Stimulated activated CD8-positive, alpha-beta memory T cell treated with anti-CD3 and anti-CD28 coated beads, Interleukin-7, amount 100 ng/mL, for 24 hours (primary cell): ENCODE measurements at regions not wholly inside any gene's neighbourhood (a gene's known extent, or its start where the extent isn't known, plus 50 kb on each side); places are given as distances from the start of the nearest gene placed in this dataset.
"Not testable (repeated sequence)": the region's sequence is repeated elsewhere in the genome, so short reads cannot be mapped to it uniquely, and the experiment has no call there.

Source experiments
- DNase-seq: peaks from one replicate; pipeline ENCODE4 v3.0.0-alpha.2; 2020; ENCODE audit warnings: low read depth

DNA sequence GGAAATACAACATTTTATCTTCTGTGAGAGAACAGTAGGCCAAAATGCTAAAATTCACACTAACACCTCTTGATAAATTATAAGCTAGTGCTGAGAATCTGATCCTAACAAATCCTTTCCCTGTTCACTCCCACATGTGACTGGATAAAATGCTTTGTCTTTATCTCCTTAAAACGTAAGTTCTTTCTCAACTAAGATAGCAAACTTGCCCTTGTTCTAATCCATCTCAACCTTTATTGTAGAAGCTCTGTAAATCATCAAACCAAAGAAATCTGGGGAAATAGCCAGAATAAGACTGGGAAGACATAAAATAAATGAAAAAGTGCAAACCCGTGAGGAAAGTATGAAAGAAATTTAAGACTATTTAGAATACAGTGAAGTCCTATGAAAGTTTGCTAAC is 1058.4 kb upstream of the ACVR2A start:
- no peak for DNase-seq

DNA sequence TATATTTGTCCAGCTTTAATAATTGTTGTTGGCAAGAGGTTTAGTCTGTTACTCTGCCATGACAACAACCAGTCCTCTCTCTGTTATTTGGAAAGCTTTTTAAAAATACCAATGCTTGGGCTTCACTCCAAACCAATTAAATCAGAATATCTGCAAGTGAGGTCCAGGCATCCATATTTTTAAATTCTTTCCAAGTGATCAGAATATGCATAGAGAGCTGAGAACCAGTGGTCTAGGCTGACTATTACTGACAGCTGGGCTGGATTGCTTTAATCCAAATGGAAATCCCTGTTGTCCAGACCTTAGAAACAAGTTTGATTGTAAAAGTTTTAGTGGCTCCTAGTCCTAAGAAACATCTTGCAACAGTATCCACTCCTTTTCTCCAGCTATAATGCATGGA is 1059.7 kb upstream of the ACVR2A start:
- DNase-seq = no peak

DNA sequence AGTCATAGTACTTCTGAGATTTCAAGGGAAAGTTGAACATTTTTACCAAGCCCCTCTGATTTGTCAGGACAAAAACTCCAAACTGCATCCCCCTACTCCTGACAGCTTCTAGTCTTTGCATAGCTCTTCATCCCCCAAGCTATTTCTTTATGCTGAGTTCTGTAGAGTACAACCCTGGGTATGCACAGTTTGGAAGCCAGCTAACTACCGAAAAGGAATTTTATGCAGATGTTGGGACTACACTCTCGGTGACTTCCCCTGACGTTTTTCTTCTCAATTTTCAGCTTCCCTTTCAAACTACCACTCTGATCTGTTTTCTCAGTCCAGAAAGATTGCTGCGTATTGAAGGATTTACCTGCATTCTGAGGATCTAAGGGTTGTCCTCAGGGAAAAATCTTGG is 1060.2 kb upstream of the ACVR2A start:
- no peak for DNase-seq

DNA sequence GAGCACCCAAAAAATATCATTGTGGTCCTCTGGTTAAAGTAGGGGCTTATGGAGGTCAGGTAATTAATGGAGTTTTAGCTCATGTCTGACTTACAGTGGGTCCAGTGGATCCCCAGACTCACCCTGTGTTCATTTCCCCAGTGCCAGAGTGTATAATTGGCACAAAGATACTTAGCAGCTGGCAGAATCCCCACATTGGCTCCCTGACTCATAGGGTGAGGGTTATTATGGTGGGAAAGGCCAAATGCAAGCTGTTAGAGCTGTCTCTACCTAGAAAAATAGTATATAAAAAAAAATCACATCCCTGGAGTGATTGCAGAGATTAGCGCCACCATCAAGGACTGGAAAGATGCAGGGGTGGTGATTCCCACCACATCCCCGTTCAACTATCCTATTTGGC is 1067.6 kb upstream of the ACVR2A start:
- DNase-seq = no peak

DNA sequence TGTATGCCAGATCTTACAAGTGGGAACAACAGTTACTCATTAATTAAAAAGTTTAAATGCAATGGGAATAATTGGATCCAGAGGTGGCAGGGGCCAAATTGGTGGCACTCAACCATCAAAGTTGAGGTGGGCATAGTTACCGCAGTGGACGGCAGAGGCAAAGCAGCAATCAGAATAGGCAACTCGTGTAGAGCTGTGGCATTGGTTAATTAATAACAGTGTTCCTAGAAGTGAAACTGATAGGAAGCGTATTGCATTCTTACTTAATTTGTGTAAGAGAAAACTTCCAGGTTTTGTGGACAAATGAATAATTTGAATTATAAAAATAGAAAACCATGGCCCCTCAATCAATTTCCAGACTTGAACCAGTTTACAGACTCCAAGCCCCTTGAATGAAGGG is 1068.2 kb upstream of the ACVR2A start:
- no peak for DNase-seq

DNA sequence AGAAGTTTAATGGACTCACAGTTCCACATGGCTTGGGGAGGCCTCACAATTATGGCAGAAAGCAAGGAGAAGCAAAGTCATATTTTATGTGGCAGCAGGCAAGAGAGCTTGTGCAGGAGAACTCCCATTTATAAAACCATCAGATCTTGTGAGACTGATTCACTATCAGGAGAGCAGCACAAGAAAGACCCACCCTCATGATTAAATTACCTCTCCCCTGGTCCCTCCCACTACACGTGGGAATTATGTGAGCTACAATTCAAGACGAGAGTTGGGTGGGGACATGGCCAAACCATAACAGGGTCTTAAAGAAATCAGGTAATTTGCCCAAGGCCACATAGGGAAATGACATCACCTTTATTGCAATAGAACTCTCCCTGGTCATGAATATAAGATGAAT is 1073.3 kb upstream of the ACVR2A start:
- DNase-seq = no peak

DNA sequence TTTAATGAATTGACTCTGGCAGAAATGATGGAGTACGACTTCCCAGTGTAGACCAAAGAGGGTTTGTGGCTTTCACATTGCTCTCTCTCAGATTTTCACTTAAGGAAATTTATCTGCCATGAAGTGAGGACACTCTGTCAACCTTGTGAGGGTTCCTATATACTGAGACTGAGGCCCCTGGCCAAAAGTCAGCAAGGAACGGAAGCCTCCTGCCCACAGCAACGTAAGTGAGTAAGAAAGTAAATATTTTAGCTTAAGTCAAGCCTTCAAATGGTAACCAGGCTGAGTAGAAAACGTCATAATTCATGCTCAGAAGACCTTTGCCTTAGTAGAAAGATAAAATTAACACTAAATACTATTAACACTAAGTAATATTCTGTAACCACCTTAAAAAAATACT is 1080.5 kb upstream of the ACVR2A start:
- no peak for DNase-seq

DNA sequence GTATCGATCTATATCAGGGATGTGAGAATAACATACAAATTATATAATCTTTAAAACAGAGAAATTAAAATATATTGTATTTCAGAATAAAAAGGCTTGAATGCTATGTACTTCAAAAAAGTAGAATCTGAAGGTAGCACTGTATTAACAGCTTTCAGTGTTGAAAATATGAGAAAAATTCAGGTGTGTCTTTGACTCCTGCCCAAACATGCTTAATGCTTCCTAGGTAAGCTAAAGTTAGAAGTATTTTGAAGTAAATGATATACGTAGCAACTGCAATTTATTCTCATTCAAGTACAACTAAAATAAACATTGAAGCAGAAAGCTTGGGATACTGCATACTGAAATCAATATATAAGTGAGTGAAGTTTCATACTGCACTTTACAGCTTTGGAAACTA is 1082.0 kb upstream of the ACVR2A start:
- no peak for DNase-seq

DNA sequence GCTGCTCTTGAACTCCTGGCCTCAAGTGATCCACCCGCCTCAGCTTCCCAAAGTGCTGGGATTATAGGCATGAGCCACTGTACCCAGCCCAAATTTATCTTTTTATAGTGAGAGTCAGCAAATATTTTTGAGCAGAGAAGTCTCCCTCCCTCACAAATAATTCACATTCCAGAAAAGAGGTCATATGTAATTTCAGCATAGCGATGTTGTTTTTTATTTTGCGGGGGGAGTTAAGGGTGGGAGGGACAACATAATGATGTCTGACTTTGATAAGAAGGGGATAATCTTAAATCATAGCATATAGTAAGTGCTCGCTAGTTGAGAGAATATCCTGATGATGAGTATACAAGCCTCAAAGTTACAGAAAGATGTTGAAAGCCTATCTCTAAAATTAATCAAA is 1090.2 kb upstream of the ACVR2A start:
- no peak for DNase-seq

DNA sequence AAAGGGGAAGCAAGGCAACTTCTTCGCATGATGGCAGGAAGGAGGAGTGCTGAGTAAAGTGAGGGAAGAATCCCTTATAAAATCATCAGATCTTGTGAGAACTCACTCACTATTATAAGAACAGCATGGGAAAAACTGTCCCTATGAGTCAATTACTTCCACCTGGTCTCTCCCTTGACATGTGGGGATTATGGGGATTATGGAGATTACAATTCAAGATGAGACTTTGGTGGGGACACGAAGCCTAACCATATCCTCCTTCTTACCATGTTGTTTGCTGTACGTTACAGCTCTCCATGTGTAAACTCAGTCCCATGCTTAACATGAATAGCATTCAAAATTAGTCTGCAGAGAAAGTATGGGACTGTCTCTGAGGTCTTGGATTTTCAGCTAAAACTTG is 1096.8 kb upstream of the ACVR2A start:
- no peak for DNase-seq

DNA sequence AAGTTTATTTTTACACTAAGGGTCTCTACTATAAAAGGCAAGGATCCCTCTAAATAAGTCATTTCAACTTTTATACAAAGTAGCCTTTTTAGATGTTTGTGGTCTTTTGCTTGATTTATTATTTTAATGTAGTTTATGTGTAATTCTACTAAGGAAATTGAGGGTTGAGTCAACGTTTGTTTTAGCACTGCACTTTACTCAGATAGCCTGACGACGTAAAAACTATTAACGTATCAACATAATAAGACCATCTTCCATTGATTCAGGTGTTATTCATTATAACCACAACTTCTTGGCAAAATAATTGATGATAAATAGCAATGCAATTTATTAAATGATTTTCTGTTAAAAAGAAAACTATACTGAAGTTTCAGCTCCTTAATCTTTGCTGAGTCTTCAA is 1103.6 kb upstream of the ACVR2A start:
- no peak for DNase-seq

DNA sequence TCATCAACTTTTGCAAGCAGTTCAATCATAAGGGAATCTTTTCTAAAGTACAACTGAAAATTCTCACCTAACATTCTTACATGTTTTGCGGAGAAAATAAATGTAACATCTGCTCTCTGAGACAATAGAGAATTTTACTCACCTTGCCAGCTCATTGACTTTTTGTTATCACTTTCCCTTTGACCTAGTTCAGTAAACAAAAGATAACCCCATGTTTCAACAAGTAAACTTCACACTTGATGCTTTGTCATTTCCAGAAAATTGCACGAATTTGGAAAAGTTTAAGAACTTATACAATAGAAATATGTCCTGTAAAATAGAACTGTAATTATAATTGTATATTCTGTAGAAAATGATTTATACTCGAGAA is 1110.0 kb upstream of the ACVR2A start:
- no peak for DNase-seq

DNA sequence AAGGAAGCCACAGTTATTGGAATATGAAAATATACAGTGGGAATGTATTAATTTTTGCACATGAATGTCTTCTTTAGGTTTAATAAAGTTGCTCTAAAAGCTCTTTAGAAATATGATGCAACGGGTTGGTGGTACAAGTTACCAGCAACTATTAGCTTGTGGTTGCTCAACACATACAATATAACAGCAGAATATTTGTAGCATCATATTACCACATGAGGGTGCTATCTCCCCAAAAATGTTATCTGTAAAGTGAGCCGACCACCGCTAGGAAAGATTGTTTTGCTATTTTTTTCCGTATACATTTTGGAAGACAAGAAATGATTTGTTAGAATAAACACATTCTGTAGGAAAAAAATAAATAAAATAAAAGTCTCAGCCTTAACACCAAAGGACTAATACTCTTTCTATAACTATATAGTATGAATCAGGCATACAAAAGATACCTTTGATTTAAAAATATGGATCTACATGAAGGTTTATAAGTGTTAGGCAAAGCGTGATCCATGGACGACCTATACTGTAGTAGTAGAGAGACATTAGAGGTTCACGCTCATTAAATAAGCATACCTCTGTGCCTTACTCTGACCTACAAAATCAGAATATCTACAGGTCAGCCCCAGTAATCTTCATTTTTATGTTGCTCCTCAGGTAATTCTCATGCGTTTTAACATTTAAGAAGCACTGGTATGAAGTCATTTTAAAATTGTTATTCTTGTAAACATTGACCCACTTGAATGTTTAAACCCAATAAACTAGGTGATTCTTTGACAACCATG is 1110.6 kb upstream of the ACVR2A start:
- no peak for DNase-seq

DNA sequence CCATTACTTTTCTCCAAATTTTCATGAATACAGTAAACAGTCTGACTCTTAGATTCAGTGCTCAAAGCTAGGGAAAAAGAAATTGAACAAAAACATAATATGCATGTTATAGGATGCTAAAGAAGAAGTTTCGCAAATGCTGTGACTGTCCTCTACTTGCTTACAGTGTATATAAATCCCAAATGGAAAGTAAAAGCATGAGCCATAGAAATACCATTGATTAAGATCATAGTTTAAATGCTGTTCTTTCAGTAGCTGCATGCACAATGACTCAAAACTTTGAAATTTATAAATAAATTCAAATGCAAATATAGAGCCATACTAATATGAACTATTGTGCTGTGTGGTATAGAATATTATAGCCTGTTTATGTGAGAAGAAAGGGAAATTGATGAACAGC is 1113.9 kb upstream of the ACVR2A start:
- DNase-seq = no peak

DNA sequence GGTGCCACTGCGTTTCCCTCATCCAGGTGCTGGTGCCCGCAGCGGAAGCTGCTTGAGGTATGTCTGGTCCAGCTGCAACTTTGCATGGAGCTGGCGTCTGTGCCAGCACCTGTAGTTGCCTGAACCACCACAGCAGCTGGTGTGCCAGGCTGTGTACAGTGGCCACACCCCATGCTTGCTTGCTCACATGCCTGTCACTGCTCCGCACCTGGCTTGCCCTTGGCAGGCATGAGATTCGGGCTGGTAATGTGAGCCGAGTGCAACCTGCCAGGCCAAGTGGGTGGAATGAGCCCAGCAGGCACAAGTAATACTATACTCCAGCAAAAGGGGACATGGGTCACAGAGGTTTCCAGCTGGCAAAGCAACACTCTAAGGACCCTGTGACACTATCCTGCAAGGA is 1123.3 kb upstream of the ACVR2A start:
- no peak for DNase-seq

DNA sequence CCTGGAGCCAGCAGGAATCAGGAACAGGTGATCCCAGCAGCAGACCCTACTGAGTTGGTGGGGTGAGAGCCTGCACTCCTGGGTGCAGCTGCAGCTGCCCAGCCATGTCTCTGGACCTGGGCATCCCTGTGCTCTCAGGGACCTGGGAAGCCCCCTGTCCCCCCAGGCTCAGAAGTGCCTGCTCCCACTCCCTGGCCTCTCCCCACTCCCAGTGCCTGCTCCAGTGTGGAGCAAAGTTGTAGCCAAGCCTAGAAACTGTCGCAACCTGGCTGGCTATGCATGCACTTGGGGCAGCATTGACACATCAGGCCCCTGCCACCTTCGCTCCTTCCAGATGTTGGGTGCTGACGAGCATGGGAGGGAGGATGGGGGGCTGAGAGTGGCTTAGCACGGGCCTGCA is 1124.7 kb upstream of the ACVR2A start:
- DNase-seq = no peak

DNA sequence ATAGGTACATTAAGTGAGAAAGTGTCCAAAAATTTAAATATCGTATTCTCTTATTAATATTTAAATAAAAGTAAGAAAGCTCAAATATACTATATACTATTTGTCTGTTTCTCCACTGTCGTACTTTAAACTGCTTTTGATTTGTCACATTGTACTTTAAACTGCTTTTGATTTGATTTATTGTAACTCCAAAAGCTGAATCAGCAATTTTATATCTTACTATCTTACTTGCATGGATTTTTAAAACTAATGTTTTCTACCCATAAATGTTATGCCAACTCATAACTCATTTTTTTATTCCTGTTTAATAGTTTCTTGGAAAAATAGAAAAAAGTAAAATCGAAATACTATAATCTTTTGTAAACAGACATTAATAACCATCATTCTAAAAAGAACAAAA is 1128.2 kb upstream of the ACVR2A start:
- no peak for DNase-seq

DNA sequence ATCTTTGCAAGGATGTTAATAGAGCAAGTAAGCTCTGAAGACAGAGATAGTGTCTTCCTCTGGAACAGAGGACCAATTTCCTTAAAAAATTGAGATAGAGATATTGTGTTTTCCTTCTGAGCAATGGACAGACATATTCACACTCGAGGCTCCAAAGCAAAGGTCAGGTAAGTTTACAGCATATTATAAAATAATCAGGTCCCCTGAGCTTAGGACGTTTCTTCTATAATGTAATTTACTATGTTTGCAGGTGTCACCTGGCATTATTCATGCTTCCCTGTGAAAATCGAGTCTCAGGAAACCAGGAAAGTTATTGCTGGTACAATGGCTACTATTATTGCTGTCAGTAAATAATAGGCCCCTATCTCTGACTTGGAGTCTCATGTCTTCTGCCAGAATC is 1135.8 kb upstream of the ACVR2A start:
- no peak for DNase-seq

DNA sequence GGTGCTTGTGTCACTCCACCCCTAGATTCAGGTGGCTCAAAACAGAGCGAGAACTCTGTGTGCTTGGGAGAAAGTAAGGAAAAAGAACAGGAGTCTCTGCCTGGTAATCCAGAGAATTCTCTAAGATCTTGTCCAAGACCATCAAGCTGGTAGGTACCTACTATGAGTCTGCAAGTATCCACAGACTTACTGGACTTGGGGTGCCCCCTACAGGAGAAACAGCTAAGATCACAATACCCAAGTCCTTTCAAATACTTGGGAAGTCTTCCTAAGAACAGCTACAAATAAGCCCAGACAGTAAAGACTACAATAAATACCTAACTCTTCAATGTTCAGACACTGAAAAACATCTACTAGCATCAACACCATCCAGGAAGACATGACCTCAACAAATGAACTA is 1143.6 kb upstream of the ACVR2A start:
- no peak for DNase-seq

DNA sequence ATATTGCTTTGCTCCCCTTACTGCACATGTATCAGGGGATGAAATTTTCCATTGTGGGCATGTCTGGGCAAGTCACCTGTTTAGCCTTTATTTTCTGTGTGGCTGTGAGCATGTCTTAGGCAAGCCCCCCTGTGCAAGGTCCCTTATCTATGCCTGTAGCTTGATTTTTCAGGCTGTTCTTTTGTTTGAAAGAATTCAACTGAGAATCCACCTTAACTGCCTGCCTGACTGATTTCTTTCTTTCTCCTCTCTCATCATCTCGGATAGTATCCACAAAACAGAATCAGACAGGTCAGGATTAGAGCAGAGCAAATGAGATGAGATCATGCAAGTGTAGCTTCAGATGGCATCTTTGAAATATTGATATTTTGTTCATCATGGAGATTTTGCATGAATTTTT is 1147.5 kb upstream of the ACVR2A start:
- no peak for DNase-seq

DNA sequence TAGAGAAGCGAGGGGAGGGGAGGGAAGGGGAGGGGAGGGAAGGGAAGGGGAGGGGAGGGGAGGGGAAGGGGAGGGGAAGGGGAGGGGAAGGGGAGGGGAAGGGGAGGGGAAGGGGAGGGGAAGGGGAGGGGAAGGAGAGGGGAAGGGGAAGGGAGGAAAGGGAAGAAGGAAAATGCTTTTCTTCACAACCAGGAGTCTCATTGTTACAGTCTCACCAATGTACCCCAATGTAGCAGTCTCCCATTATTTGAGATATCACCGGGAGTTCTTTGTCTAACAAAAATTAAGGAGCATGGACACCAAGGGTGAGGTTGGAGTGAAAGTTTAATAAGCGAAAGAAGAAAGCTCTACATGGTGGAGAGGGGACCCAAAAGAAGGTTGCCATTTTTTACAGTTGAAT is 1148.0 kb upstream of the ACVR2A start:
- not testable (repeated sequence) for DNase-seq

DNA sequence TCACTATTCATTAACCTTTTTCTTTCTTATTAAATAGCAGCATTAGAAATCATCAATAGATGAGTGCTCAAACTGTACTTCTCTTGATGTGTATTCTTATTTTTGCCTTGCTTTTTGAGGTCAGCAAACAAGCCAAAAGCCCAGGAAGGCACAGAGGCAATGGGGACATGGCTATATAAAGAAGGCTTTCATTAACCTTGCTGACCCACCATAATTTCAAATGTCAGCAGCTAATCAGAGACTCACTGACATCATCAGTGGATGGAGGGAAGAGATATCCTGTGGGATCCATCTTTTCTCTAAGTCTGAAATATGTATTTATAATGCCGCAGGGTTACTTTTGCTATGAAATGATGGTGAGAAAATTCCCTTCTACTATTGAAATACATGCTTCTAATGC is 1162.8 kb upstream of the ACVR2A start:
- no peak for DNase-seq

DNA sequence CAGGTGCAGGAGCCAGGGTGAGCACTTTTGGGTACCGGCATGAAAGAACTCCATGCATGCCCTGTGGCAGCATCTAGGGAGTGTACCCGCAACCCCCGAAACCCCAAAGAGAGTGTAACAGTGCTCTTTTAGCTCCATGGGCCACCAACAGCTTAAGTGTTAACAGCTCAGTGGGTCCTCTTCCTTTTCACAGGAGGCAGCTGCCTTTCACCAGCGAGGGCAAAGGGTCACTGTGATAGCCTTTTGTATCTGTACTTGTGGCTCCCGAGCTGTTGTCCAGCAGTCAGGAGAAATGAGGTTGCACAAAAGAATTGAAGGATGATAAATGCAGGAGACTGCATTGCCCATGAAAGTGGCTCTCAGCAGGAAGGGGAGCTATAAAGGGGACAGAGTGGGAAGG is 1166.3 kb upstream of the ACVR2A start:
- DNase-seq = no peak

DNA sequence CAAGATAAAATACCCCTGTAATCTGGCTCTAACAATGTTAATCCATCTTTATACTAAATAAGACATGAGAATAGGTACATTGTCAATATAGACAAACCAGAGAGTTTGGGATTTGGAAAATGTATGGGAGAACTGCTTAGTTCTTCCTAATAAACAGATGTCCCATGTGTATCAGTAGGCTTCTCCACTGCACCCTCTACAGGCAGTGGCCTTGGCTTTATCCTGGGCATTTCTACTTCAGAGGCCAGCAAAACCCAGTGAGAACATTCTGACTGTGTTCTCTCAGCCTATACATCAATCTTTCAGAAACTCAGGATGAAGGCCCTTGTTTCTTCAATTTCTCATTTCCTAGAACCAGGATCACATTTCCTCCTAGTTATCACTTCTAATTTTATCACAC is 1167.5 kb upstream of the ACVR2A start:
- DNase-seq = no peak

DNA sequence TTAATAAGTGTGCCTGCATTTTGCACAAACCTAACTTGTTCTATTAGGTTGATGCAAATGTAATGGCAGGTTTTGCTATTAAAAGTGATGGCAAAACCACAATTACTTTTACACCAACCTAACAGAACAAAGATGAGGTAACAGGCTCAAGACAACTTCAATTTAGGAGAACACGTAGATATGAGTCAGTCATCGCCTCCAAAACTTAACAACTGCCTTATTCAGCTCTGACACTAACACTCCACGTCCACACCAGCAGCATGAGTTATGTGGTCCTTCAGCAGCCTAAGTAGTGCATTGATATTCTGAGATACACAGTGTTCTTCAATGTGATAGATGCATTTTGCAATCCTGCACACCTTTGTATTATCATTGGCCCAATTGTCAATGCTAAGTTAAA is 1175.1 kb upstream of the ACVR2A start:
- DNase-seq = no peak
